HG02840 (cell line): ENCODE measurements at regions not wholly inside any gene's neighbourhood (a gene's known extent, or its start where the extent isn't known, plus 50 kb on each side); places are given as distances from the start of the nearest gene placed in this dataset.
"Not testable (repeated sequence)": the region's sequence is repeated elsewhere in the genome, so short reads cannot be mapped to it uniquely, and the experiment has no call there.

Experiments
- ATAC-seq: cut with Tn5 transposase; IDR thresholded peaks from one replicate; pipeline ENCODE4 v1.9.1; 2021; ENCODE audit warnings: mild to moderate bottlenecking, moderate library complexity, moderate number of reproducible peaks; ENCODE audit not compliant: unreplicated experiment, low FRiP score

- not testable (repeated sequence) for ATAC-seq
Measured at GRCh38 chr17:30689266-30690000, 135.1 kb downstream of the CRLF3 start.

GRCh38 chr17:30686538-30687479 is 137.7 kb downstream of the CRLF3 start:
- not testable (repeated sequence) for ATAC-seq

GRCh38 chr17:30682280-30682679 is 142.2 kb downstream of the CRLF3 start:
- not testable (repeated sequence) for ATAC-seq

- not testable (repeated sequence) for ATAC-seq
Measured at GRCh38 chr17:30680681-30681080, 143.8 kb downstream of the CRLF3 start.

- ATAC-seq = no peak
Measured at GRCh38 chr17:30677550-30678249, 146.8 kb downstream of the CRLF3 start.

GRCh38 chr17:30675777-30676492 is 148.6 kb downstream of the CRLF3 start:
- ATAC-seq = not testable (repeated sequence)

- not testable (repeated sequence) for ATAC-seq
Measured at GRCh38 chr17:30669217-30669649, 155.3 kb downstream of the CRLF3 start.

GRCh38 chr17:30668360-30669181 is 155.9 kb downstream of the CRLF3 start:
- ATAC-seq = not testable (repeated sequence)

- ATAC-seq = not testable (repeated sequence)
Measured at GRCh38 chr17:30667657-30668359, 156.7 kb downstream of the CRLF3 start.

- ATAC-seq = not testable (repeated sequence)
Measured at GRCh38 chr17:30666838-30667656, 157.4 kb downstream of the CRLF3 start.

GRCh38 chr17:30663727-30664455 is 160.6 kb downstream of the CRLF3 start:
- ATAC-seq = not testable (repeated sequence)

GRCh38 chr17:30657148-30657547 is 167.3 kb downstream of the CRLF3 start:
- ATAC-seq = not testable (repeated sequence)

- ATAC-seq = not testable (repeated sequence)
Measured at GRCh38 chr17:30653038-30653437, 171.5 kb downstream of the CRLF3 start.

GRCh38 chr17:30650149-30650548 is 172.9 kb downstream of the GOSR1 start:
- ATAC-seq = not testable (repeated sequence)

- not testable (repeated sequence) for ATAC-seq
Measured at GRCh38 chr17:30648015-30648620, 170.9 kb downstream of the GOSR1 start.

GRCh38 chr17:30645875-30646274 is 168.7 kb downstream of the GOSR1 start:
- not testable (repeated sequence) for ATAC-seq
